CD14-positive monocyte (primary cell): ENCODE measurements at regions not wholly inside any gene's neighbourhood (a gene's known extent, or its start where the extent isn't known, plus 50 kb on each side); places are given as distances from the start of the nearest gene placed in this dataset.

Experiments
- DNase-seq, 3 donors: peaks; one replicate each; pipeline ENCODE4 v3.0.0-alpha.2; 2011 to 2022
- H2AFZ ChIP-seq: 2 replicates; pipeline ENCODE4 v1.6.0; 2012; ENCODE audit warnings: mild to moderate bottlenecking, low read depth, low read length, inconsistent platforms; ENCODE audit not compliant: insufficient read depth, poor library complexity, severe bottlenecking
- H3K27ac ChIP-seq, 2 donors: 1 replicate in 1 of 2; 2 replicates in 1 of 2; pipeline ENCODE4 v1.5.1; 2012 to 2013; ENCODE audit warnings: low read length in 2 of 2, control low read depth in 1 of 2, inconsistent platforms in 1 of 2, low read depth in 1 of 2, mild to moderate bottlenecking in 1 of 2
- H3K27me3 ChIP-seq, 2 donors: one replicate each; pipeline versions ENCODE4 v1.6.0 to v1.6.1; 2011 to 2013; ENCODE audit warnings: low read length in 2 of 2; ENCODE audit not compliant: control insufficient read depth in 2 of 2, insufficient read depth in 2 of 2
- H3K36me3 ChIP-seq, 2 donors: replicated peaks in 1 of 2; 1 replicate in 1 of 2; 2 replicates in 1 of 2; pipeline versions ENCODE4 v1.5.1 to v1.6.1; 2012 to 2013; ENCODE audit warnings: low read length in 2 of 2, control low read depth in 1 of 2, inconsistent platforms in 1 of 2, mild to moderate bottlenecking in 1 of 2; ENCODE audit not compliant: insufficient read depth in 2 of 2, control insufficient read depth in 1 of 2
- H3K4me1 ChIP-seq, 2 donors: 1 replicate in 1 of 2; 2 replicates in 1 of 2; pipeline versions ENCODE4 v1.5.1 to v1.6.1; 2012 to 2013; ENCODE audit warnings: low read length in 2 of 2, control low read depth in 1 of 2, inconsistent platforms in 1 of 2, mild to moderate bottlenecking in 1 of 2, moderate library complexity in 1 of 2; ENCODE audit not compliant: insufficient read depth in 2 of 2, control insufficient read depth in 1 of 2
- H3K4me2 ChIP-seq: replicated peaks from 2 replicates; pipeline ENCODE3; 2012; ENCODE audit warnings: low read length, moderate library complexity, mild to moderate bottlenecking; ENCODE audit not compliant: poor library complexity, severe bottlenecking; ENCODE audit errors: extremely low read depth
- H3K4me3 ChIP-seq, 3 experiments: fragments of 200-600 bp in 1 of 3; sonication (generic) in 1 of 3; replicated peaks in 1 of 3; 1 replicate in 2 of 3; 2 replicates in 1 of 3; pipeline ENCODE4 v1.5.1; 2011 to 2013; ENCODE audit warnings: low read length in 3 of 3, mild to moderate bottlenecking in 3 of 3, control low read depth in 2 of 3, low read depth in 2 of 3, inconsistent platforms in 1 of 3, moderate library complexity in 1 of 3
- H3K79me2 ChIP-seq: 2 replicates; pipeline ENCODE4 v1.6.0; 2012; ENCODE audit warnings: mild to moderate bottlenecking, control low read depth, inconsistent platforms, low read length, moderate library complexity; ENCODE audit not compliant: insufficient read depth
- H3K9ac ChIP-seq: 2 replicates; pipeline ENCODE4 v1.6.0; 2017; ENCODE audit warnings: low read length, mild to moderate bottlenecking; ENCODE audit not compliant: insufficient read depth, poor library complexity, severe bottlenecking
- H3K9me3 ChIP-seq, 2 donors: replicated peaks in 1 of 2; 1 replicate in 1 of 2; 2 replicates in 1 of 2; pipeline versions ENCODE4 v1.5.1 to v1.6.1; 2012 to 2013; ENCODE audit warnings: low read length in 2 of 2, control low read depth in 1 of 2; ENCODE audit not compliant: control insufficient read depth in 1 of 2, insufficient read depth in 1 of 2
- H4K20me1 ChIP-seq: 2 replicates; pipeline ENCODE4 v1.6.0; 2012; ENCODE audit warnings: mild to moderate bottlenecking, low read length, control low read depth, moderate library complexity; ENCODE audit not compliant: insufficient read depth
- H3K27ac Mint-ChIP-seq, 7 donors: one replicate each; pipeline ENCODE4 v1.8.0; 2020; ENCODE audit warnings: mild to moderate bottlenecking in 7 of 7, mixed read lengths in 7 of 7, moderate library complexity in 6 of 7, inconsistent platforms in 2 of 7
- H3K27me3 Mint-ChIP-seq, 3 donors: one replicate each; pipeline ENCODE4 v1.8.0; 2021 to 2022; ENCODE audit warnings: low read depth in 3 of 3, mild to moderate bottlenecking in 3 of 3, mixed read lengths in 3 of 3, moderate library complexity in 3 of 3, inconsistent platforms in 1 of 3
- H3K36me3 Mint-ChIP-seq, 2 donors: one replicate each; pipeline ENCODE4 v1.8.0; 2020; ENCODE audit warnings: mixed read lengths in 2 of 2, inconsistent platforms in 1 of 2, mild to moderate bottlenecking in 1 of 2
- H3K4me1 Mint-ChIP-seq: one replicate; pipeline ENCODE4 v1.8.0; 2020; ENCODE audit warnings: mild to moderate bottlenecking, mixed read lengths
- H3K4me3 Mint-ChIP-seq, 2 donors: one replicate each; pipeline ENCODE4 v1.8.0; 2020; ENCODE audit warnings: mild to moderate bottlenecking in 2 of 2, mixed read lengths in 2 of 2, moderate library complexity in 1 of 2
- H3K9me3 Mint-ChIP-seq, 7 donors: one replicate each; pipeline ENCODE4 v1.8.0; 2020 to 2022; ENCODE audit warnings: mixed read lengths in 7 of 7, mild to moderate bottlenecking in 6 of 7, moderate library complexity in 6 of 7, inconsistent platforms in 2 of 7
- CTCF ChIP-seq: fragments of 200-600 bp; IDR thresholded peaks from one replicate; pipeline ENCODE4 v1.8.0; 2022; ENCODE audit warnings: antibody characterized with exemption, mild to moderate bottlenecking
- WGBS: methylation state at CpG from one replicate; pipeline ENCODE4 v1.1.5; 2013; ENCODE audit warnings: missing lambda C conversion rate; ENCODE audit not compliant: insufficient coverage; 5-methylcytosine and 5-hydroxymethylcytosine counted together
- intact Hi-C, 2 donors: fragments of 100-400 bp; cut with micrococcal nuclease; formaldehyde crosslinking; loops; one replicate each; pipeline versions ENCODE4 v1.15.0 to v1.15.1; 2023

GRCh38 chr6:21494505-21494904 lies 99.0 kb upstream of the SOX4 start:
- intact Hi-C loops: no loop called here
- peaks cover 0 to 11% of the 10 kb centered on the region in 2 donors for H3K9me3 ChIP-seq
- Mint-ChIP-seq H3K36me3 (no peaks in the 10 kb centered on the region), H3K27ac (no peak overlapping the region), H3K4me1 (no peaks in the 10 kb centered on the region), H3K4me3 (no peak overlapping the region), H3K27me3 (no peaks in the 10 kb centered on the region), H3K9me3 (peaks cover 8 to 17% (median 10%) of the 10 kb centered on the region in 7 donors)
- no peaks in the 10 kb centered on the region for H3K27me3 ChIP-seq
- TF ChIP-seq CTCF: no peak
- 92% methylated on average over 8 of the region's 8 CpGs for WGBS
- H3K79me2 ChIP-seq: no peaks in the 10 kb centered on the region
- no peak overlapping the region for H3K4me2 ChIP-seq
- H2AFZ ChIP-seq: no peak overlapping the region
- H4K20me1 ChIP-seq: no peaks in the 10 kb centered on the region
- no peak overlapping the region for H3K4me3 ChIP-seq
- H3K36me3 ChIP-seq: no peaks in the 10 kb centered on the region
- H3K9ac ChIP-seq: no peak overlapping the region
- no peaks in the 10 kb centered on the region for H3K4me1 ChIP-seq
- DNase-seq: no peak
- H3K27ac ChIP-seq: no peak overlapping the region

GRCh38 chr6:21496196-21496595 lies 97.4 kb upstream of the SOX4 start:
- Histone ChIP-seq H3K27ac (no peak overlapping the region), H3K79me2 (no peaks in the 10 kb centered on the region), H2AFZ (no peak overlapping the region), H3K4me3 (no peak overlapping the region), H3K9ac (no peak overlapping the region), H3K36me3 (no peaks in the 10 kb centered on the region), H3K4me2 (no peak overlapping the region), H3K9me3 (peaks cover 0 to 11% of the 10 kb centered on the region in 2 donors), H3K27me3 (no peaks in the 10 kb centered on the region), H4K20me1 (no peaks in the 10 kb centered on the region), H3K4me1 (no peaks in the 10 kb centered on the region)
- peaks cover 0 to 5% (median 0%) of the 10 kb centered on the region in 3 donors for H3K27me3 Mint-ChIP-seq
- no peak overlapping the region for H3K27ac Mint-ChIP-seq
- no peak for DNase-seq
- H3K36me3 Mint-ChIP-seq: no peaks in the 10 kb centered on the region
- no CpG with 5 or more reads among the region's 3 CpGs for WGBS
- intact Hi-C loops: no loop called here
- no peak overlapping the region for H3K4me3 Mint-ChIP-seq
- H3K9me3 Mint-ChIP-seq: peaks cover 8 to 15% (median 10%) of the 10 kb centered on the region in 7 donors
- no peak for TF ChIP-seq CTCF
- H3K4me1 Mint-ChIP-seq: no peaks in the 10 kb centered on the region
